ENCODE measurements at regions not wholly inside any gene's neighbourhood (a gene's known extent, or its start where the extent isn't known, plus 50 kb on each side); places are given as distances from the start of the nearest gene placed in this dataset.

- no peak for TF ChIP-seq MAX (CRISPR knock-in tag; IDR thresholded peaks at IDR 0.05)
- TF ChIP-seq IRF2 (CRISPR knock-in tag; IDR thresholded peaks at IDR 0.05; ENCODE audit: borderline replicate concordance, low read depth): no peak
- TF ChIP-seq ZNF416 (CRISPR knock-in tag; IDR thresholded peaks at IDR 0.05): no peak
- TF ChIP-seq CTCF (IDR thresholded peaks at IDR 0.05): no peak
- no peak for TF ChIP-seq CDX4 (CRISPR knock-in tag; IDR thresholded peaks at IDR 0.05; ENCODE audit: borderline replicate concordance)
- no peak for TF ChIP-seq AFF4 (CRISPR knock-in tag; IDR thresholded peaks at IDR 0.05; ENCODE audit: borderline replicate concordance)
- TF ChIP-seq ZNF121 (CRISPR knock-in tag; IDR thresholded peaks at IDR 0.05): no peak
- TF ChIP-seq ZNF138 (CRISPR knock-in tag; conservative IDR thresholded peaks at IDR 0.05): no peak
- no peak for TF ChIP-seq ESRRA (CRISPR knock-in tag; IDR thresholded peaks at IDR 0.05; ENCODE audit: borderline replicate concordance)
- TF ChIP-seq SP1 (CRISPR knock-in tag; conservative IDR thresholded peaks at IDR 0.05): no peak
- no peak for TF ChIP-seq CREM (CRISPR knock-in tag; IDR thresholded peaks at IDR 0.05)
- no peak for TF ChIP-seq ZNF219 (CRISPR knock-in tag; IDR thresholded peaks at IDR 0.05; ENCODE audit: borderline replicate concordance)
Observed at GRCh38 chr4:165635381-165635780, 237.7 kb upstream of the TLL1 start.

Data from WTC11 (cell line).